ENCODE measurements at regions not wholly inside any gene's neighbourhood (a gene's known extent, or its start where the extent isn't known, plus 50 kb on each side); places are given as distances from the start of the nearest gene placed in this dataset.

GRCh38 chr4:35879479-35879878 is 364.8 kb downstream of the ARAP2 start:
- TF ChIP-seq CTCF (IDR thresholded peaks at IDR 0.05; ENCODE audit: low read length) (no peak), EZH2 (IDR thresholded peaks at IDR 0.05; ENCODE audit: borderline replicate concordance, low read length) (no peak)

All from OCI-LY1 (cell line).